IMR-90 (cell line): ENCODE measurements at regions not wholly inside any gene's neighbourhood (a gene's known extent, or its start where the extent isn't known, plus 50 kb on each side); places are given as distances from the start of the nearest gene placed in this dataset.

Experiments
- POLR2A ChIP-seq: IDR thresholded peaks from 2 replicates; pipeline ENCODE4 v1.6.1; 2012; ENCODE audit warnings: mild to moderate bottlenecking, low read depth, low read length
- RAD21 ChIP-seq: IDR thresholded peaks from 2 replicates; pipeline ENCODE4 v1.6.1; 2012; ENCODE audit warnings: low read length, improper control_type of control experiment
- TF ChIP-seq, protein P1 (sequence below): conservative IDR thresholded peaks from 2 replicates; pipeline ENCODE4 v1.5.1; 2012; ENCODE audit warnings: mild to moderate bottlenecking, low read depth, low read length, improper control_type of control experiment

DNA sequence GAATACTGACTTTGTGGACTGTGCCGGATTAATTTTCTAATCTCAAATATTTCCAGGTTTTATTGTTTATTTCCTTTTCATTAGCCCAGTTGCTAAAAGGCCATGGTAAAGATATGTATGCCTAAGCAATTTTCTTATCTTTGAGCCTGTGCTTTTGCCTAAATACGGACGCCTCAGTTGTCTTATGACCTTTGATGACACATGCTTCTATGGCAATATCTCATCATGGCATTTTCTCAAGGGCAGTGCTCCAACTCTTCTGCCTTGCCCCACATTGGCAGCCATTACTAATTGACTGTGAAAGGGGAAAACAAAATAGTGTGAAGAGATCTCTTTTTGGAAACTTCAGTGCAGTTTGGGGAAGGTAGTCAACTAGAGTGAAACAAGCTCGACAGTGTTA, 809.6 kb upstream of the NR2F2 start:
- TF ChIP-seq, protein P1, sequence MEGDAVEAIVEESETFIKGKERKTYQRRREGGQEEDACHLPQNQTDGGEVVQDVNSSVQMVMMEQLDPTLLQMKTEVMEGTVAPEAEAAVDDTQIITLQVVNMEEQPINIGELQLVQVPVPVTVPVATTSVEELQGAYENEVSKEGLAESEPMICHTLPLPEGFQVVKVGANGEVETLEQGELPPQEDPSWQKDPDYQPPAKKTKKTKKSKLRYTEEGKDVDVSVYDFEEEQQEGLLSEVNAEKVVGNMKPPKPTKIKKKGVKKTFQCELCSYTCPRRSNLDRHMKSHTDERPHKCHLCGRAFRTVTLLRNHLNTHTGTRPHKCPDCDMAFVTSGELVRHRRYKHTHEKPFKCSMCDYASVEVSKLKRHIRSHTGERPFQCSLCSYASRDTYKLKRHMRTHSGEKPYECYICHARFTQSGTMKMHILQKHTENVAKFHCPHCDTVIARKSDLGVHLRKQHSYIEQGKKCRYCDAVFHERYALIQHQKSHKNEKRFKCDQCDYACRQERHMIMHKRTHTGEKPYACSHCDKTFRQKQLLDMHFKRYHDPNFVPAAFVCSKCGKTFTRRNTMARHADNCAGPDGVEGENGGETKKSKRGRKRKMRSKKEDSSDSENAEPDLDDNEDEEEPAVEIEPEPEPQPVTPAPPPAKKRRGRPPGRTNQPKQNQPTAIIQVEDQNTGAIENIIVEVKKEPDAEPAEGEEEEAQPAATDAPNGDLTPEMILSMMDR: no peak
- no peak for TF ChIP-seq POLR2A
- no peak for TF ChIP-seq RAD21
